ENCODE measurements at regions not wholly inside any gene's neighbourhood (a gene's known extent, or its start where the extent isn't known, plus 50 kb on each side); places are given as distances from the start of the nearest gene placed in this dataset.

DNA sequence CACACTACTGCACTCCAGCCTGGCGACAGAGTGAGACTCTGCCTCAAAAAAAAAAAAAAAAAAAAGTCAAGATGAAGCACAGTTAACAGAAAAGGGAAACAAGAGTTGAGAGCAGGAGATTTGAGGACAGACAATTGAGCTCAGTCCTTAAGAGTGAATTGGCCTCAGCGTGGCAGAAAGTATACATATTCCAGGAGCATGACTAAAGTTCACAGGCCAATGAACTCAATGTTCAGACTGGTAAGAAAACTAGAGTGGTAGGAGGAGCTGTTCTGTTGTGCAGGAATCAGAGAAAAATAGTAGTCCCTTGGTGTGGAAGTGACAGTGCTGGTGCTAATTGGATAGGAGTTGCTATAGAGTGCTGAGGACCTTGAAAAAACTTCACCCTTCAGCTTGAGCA, 60.0 kb downstream of the NRN1 start:
- no peak for DNase-seq (ENCODE audit: low read depth in 3 of 3, low spot score in 2 of 3)

DNA sequence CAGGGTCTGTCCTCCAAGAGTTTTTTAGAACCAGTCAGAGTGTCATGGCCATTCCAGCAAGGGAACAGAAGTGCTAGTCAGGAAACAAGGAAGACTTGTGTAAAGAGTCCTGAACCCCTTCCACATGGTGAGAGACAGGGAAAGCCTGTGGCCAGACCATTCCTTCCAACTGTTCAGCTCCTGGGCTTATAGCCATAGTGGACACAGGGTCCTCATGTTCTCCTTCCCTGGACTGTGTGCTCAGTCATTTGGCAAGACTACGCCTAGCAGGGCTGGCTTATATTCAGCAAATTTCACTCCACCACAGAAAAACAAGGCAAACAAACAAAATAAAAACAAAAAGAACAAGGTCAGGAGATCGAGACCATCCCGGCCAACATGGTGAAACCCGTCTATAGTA, 60.5 kb downstream of the NRN1 start:
- no peak for DNase-seq (ENCODE audit: low read depth in 3 of 3, low spot score in 2 of 3)

DNA sequence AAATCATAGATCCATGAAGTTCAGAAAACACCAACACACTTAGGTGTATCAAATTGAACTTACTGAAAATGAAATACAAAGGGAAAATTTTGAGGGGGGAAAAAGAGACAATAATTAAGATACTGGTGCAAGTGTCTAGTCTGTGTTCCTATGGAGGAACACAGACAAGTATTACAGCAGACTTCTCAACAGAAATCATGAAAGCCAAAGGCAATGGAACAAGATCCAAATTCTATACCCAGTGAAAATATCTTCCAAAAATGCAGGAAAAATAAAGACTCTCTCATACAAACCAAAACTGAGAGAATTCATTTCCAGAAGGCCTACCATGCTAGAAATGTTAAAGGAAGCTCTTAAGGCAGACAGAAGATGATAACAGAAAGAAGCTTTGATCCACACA, 63.1 kb downstream of the NRN1 start:
- no peak for DNase-seq (ENCODE audit: low read depth in 3 of 3, low spot score in 2 of 3)

GRCh38 chr6:5942591-5942990, 64.1 kb downstream of the NRN1 start:
- no peak for DNase-seq (ENCODE audit: low read depth in 3 of 3, low spot score in 2 of 3)

- no peak for DNase-seq (ENCODE audit: low read depth in 3 of 3, low spot score in 2 of 3)
Observed at GRCh38 chr6:5941188-5941587, 65.5 kb downstream of the NRN1 start.

DNA sequence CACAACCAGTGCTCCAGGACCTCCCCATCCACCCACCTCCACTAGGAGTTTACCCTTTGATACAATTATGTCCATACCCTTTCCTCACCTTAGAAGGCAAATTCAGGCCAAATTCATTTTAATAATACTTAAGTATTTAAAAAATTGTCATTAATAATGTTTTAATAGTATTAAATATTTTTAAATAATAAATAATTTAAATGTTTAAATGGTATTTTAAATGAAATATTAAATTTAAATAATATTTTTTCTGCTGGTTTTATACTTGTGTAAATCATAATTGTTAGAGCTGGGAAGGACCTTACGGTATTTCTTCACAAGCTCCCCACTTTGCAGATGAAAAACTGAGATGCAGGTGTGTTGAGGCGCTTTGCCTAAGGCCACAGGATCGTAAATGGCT, 67.8 kb downstream of the NRN1 start:
- no peak for DNase-seq (ENCODE audit: low read depth in 3 of 3, low spot score in 2 of 3)

DNA sequence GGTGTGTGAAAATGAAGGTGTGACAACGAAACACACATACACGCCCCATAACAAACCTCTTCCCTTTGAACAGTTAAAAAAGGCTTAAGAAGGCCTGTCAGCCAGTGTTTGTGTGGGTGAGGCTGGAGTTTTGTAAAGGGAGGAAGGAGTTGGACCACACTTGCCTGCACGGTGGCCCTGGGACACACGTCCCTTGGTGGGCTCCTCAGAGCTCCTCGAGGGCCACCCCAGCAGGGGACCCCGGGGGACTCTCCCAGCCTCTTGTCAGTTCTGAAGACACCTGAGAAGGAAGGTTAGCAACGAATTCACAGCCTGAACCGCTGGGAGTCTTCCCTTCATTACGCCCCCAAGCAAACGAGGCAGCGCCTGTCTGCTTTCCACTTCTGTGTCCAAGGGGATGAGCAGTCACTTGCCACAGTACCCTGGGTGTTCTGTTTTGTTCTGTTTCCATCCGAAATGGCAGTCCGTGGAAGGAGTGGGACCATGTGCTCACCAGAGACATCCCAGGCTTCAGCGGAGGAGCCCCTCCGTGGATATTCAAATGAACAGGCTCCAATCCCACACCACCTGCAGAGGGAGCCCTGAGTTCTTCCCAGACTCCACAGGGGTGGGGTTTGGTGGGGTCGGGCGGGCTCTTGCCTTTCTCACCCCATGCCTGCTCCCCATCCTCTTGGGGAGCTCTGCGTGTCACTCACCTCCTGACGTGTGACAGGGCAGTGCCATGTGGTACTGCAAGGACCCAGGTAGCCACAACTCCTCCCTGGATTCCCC, 68.6 kb downstream of the NRN1 start:
- DNase-seq (ENCODE audit: low read depth in 3 of 3, low spot score in 2 of 3), result no peak

- no peak for DNase-seq (ENCODE audit: low read depth in 3 of 3, low spot score in 2 of 3)
Observed at GRCh38 chr6:5937169-5937909, 69.4 kb downstream of the NRN1 start.

- DNase-seq (ENCODE audit: low read depth in 3 of 3, low spot score in 2 of 3), result no peak
Observed at GRCh38 chr6:5936631-5937030, 70.1 kb downstream of the NRN1 start.

DNA sequence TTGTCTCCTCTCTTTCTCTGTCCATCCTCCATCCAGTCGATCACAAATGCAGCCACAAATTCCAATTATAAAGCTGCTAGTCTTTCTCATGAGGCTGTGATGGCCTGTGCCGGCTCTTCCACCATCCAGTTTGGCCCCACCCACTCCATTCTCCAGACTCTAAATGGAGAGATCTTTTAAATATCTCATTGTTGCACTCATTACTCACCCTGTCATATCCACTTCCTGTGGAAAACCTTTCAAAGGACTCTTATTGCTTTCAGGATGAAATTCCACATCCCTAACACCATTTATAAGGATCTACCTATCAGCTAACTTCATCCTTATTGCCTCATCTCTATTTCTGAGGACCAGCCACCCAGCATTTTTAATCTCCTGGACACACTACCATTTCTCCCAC, 70.6 kb downstream of the NRN1 start:
- no peak for DNase-seq (ENCODE audit: low read depth in 3 of 3, low spot score in 2 of 3)

- DNase-seq (ENCODE audit: low read depth in 3 of 3, low spot score in 2 of 3), result no peak
Observed at GRCh38 chr6:5930968-5931367, 75.8 kb downstream of the NRN1 start.

- DNase-seq (ENCODE audit: low read depth in 3 of 3, low spot score in 2 of 3), result no peak
Observed at GRCh38 chr6:5930143-5930770, 76.5 kb downstream of the NRN1 start.

GRCh38 chr6:5923840-5924239, 82.9 kb downstream of the NRN1 start:
- no peak for DNase-seq (ENCODE audit: low read depth in 3 of 3, low spot score in 2 of 3)

DNA sequence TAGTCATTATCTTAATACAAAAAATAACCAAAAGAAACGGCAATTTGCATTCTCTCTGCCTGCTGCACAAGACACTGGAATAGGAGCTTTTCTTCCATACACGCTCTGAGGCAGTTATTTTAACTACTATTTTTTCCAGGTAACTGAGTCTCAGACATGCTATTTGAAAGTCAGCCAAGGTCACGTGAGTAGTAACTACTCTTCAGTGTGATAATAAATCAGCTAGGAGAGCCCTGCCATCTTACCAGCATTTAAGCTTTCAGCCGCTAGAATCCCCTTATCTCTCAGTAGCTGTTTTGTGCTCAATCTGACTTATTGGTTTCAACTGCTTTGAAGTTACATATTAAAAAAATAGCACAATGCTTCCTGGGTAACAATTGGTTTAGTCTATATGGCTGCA, 84.5 kb downstream of the NRN1 start:
- DNase-seq (ENCODE audit: low read depth in 3 of 3, low spot score in 2 of 3), result no peak

GRCh38 chr6:5909721-5910120, 97.0 kb downstream of the NRN1 start:
- DNase-seq (ENCODE audit: low read depth in 3 of 3, low spot score in 2 of 3), result no peak

DNA sequence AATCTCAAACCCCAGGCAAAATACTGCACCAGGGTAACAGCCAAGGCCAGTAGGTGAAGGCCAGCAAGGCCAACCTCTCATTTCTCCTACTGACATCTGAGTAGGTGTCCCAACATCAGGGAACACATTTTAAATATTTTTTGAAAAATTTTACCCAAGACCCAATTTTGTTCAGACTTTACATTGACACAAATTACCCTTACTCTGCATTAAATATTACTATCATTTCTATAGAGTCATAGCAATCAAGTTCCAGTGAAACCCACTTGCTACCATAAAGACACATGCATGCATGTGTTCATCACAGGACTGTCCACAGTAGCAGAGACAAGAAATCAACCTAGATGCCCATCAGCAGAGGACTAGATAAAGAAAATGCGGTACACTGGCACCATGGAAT, 99.9 kb downstream of the NRN1 start:
- no peak for DNase-seq (ENCODE audit: low read depth in 3 of 3, low spot score in 2 of 3)

DNA sequence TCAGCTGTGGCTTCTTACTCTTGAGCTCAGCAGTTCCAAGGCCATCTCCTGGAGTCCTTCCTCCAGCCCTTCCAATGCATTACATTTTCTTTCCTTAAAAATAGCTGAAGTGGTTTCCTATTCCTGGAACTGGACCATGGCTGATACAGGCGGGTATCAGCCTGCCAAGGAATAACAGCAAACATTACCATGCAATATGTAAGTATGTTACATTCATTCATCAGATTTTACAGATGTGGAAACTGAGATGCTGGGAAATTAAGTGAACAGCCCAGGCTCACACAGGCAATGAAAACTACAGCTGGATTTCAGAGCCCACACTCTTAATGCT, 100.4 kb downstream of the NRN1 start:
- DNase-seq (ENCODE audit: low read depth in 3 of 3, low spot score in 2 of 3), result no peak

DNA sequence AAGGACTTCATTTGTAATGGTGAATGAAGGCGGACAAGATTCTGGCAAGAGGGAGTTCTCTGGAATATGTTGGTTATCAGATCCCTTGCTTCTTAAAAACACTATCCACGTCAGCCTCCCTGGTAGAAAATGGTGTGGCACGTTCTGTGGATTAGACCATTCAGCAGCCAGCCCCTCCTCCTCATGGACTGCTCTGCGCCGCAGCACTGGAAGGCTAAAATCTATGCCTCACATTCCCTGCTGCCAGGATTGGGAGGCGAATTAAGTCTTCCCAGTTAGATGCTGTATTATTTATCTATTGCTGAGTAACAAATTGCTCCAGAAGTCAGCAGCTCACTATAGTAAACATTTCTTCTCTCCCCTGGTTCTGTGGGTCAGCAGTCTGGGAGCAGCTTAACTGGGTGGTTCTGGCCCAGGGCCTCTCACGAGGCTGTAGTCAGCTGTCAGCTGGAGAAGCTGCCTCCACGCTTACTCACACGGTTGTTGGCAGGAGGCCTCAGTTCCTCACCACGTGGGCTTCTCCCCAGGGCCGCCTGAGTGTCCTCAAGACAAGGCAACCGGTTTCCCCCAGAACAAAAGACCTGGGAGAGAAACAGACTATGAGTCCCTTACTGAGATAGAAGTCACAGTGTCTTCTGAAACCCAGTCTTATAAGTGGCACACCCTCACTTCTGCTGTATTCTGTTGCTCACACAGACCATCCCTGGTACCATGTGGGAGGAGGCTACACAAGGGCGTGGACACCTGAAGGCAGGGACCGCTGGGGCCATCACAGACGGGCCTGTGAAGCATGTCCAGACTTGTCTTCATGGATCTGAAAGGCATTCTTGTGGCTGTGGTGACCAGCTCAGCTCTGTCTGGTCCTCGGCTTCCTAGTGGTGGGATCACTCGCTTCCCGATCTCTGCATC, 101.0 kb downstream of the NRN1 start:
- no peak for DNase-seq (ENCODE audit: low read depth in 3 of 3, low spot score in 2 of 3)

GRCh38 chr6:5904532-5904931, 102.2 kb downstream of the NRN1 start:
- peak in 1 of 3 donors; percentile 7 for DNase-seq (ENCODE audit: low read depth in 3 of 3, low spot score in 2 of 3)

DNA sequence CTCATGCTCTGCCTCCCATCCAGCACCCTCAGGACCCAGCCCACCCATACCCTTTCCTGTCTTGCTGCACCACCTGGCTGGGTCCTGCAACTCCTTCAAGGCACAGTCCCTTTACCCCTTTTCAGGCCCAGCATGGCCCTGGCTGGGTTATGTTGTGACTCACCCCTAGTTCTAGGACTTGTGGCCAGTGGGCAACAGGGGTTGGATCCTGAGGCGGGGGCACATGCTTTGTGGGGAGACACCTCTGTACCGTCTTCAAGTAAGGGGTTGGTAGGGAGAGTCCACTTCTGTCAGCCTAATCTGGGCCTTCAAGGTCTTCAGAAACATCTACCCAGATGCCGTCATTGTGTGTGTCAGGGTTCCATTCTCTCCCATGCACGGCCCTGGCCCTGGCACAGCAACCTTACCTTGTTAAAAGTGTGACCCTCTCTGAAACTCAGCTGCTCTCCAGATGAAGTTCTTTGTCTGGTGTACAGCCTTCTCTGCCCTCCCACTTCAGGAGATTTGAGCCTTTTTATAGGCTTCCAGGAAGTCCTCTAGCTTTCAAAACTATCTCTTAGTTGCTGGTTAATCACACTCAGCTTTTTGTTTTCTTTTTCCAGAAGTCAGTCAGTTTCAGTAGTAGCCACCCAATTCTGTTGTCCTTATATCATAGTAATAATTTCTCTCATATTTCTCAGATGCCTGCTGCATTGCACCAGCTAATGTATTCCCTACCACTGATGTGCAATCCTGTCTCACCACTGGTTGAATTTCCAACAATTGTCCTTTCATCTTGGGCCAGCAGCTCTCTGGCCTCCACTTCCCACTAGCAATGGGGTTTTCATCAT, 107.3 kb downstream of the NRN1 start:
- no peak for DNase-seq (ENCODE audit: low read depth in 3 of 3, low spot score in 2 of 3)
